GM06990 (cell line): ENCODE measurements at regions not wholly inside any gene's neighbourhood (a gene's known extent, or its start where the extent isn't known, plus 50 kb on each side); places are given as distances from the start of the nearest gene placed in this dataset.

Source experiments
- DNase-seq: peaks from one replicate; pipeline ENCODE4 v3.0.0-alpha.2; 2011; ENCODE audit not compliant: insufficient read length; ENCODE audit errors: extremely low read depth
- H3K27me3 ChIP-seq: replicated peaks from 2 replicates; pipeline ENCODE4 v1.6.0; 2011; ENCODE audit warnings: low read length; ENCODE audit not compliant: control insufficient read depth, insufficient read depth
- H3K36me3 ChIP-seq: 2 replicates; pipeline ENCODE4 v1.5.1; 2011; ENCODE audit warnings: low read length; ENCODE audit not compliant: control insufficient read depth, insufficient read depth
- H3K4me3 ChIP-seq: replicated peaks from 2 replicates; pipeline ENCODE4 v1.5.1; 2011; ENCODE audit warnings: low read depth, mild to moderate bottlenecking, control low read depth, low read length
- TF ChIP-seq, protein P1 (sequence below): IDR thresholded peaks from 2 replicates; pipeline ENCODE4 v1.5.1; 2011; ENCODE audit warnings: low read length, control low read depth, mild to moderate bottlenecking, inconsistent platforms; ENCODE audit not compliant: insufficient read depth, poor library complexity, severe bottlenecking

DNA sequence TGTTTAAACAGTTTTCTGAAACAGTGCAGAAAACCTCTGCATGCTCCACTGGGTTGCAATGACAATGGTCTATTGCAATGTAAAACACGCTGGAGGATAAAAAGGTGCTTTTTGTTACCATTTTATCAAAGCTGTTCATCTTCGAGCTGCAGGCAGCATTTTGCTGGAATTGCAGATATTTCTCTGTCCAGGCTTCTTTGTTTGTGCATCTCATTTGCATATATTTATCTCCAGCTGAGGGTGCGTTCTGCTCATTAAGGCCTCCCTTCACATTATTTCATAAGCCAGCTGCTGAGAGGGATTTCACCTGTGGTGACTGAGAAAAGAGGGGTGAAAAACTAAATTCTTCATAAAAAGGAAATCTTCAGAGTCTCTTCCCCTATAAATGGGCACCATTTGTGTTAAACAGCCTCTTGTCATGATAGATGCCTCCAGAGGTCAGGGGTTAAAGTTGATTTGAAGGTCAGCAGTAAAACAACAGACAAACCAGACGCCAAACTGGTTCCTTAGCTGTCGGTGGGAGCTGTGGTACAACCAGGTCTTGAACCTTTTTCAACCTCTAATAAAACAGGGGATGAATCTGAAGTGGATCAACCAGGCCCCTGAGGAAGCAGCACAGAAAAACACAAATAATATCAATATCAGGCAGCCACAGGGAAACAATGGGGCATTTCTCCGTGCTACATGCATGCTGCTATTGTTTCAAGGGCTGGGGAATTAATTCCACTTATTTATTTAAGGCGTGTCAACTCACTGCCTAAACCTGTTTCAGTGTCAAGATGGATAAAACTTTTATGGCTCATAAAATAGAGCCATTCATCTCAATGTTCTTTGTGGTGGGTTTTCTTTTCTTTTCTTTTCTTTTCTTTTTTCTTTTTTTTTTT lies 265.1 kb downstream of the MEIS1 start:
- TF ChIP-seq, protein P1, sequence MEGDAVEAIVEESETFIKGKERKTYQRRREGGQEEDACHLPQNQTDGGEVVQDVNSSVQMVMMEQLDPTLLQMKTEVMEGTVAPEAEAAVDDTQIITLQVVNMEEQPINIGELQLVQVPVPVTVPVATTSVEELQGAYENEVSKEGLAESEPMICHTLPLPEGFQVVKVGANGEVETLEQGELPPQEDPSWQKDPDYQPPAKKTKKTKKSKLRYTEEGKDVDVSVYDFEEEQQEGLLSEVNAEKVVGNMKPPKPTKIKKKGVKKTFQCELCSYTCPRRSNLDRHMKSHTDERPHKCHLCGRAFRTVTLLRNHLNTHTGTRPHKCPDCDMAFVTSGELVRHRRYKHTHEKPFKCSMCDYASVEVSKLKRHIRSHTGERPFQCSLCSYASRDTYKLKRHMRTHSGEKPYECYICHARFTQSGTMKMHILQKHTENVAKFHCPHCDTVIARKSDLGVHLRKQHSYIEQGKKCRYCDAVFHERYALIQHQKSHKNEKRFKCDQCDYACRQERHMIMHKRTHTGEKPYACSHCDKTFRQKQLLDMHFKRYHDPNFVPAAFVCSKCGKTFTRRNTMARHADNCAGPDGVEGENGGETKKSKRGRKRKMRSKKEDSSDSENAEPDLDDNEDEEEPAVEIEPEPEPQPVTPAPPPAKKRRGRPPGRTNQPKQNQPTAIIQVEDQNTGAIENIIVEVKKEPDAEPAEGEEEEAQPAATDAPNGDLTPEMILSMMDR = no peak

GRCh38 chr2:66700677-66701066 lies 265.7 kb downstream of the MEIS1 start:
- no peak overlapping the region for H3K4me3 ChIP-seq
- TF ChIP-seq, protein P1 = no peak
- no peaks in the 10 kb centered on the region for H3K27me3 ChIP-seq
- no peaks in the 10 kb centered on the region for H3K36me3 ChIP-seq
- no peak for DNase-seq

More for the DNA sequence above, 265.1 kb downstream of the MEIS1 start:
- H3K27me3 ChIP-seq = no peaks in the 10 kb centered on the region
- no peak overlapping the region for H3K4me3 ChIP-seq
- no peaks in the 10 kb centered on the region for H3K36me3 ChIP-seq
- no peak for DNase-seq

GRCh38 chr2:66701251-66701650 lies 266.3 kb downstream of the MEIS1 start:
- H3K27me3 ChIP-seq = no peaks in the 10 kb centered on the region
- no peak overlapping the region for H3K4me3 ChIP-seq
- TF ChIP-seq, protein P1 = no peak
- DNase-seq = no peak
- no peaks in the 10 kb centered on the region for H3K36me3 ChIP-seq

DNA sequence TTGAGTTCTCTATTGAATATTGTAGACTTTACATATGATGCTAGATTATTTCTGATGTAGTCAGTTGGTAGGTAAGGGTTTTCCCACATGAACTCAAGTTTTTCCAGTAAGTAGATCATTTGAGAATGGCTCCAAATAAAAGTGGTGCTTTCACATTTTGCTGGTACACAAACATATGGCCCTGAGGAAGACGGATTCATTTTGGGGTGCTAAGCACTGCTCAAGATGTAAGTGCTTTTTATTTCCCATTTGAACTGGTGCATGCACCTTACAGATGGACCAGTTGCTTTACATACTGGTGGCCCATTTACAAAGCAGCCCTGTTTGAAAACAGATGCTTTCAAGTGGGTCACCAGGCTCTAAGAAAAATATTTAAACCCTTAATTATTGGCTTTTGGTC lies 266.7 kb downstream of the MEIS1 start:
- TF ChIP-seq, protein P1 = no peak
- no peaks in the 10 kb centered on the region for H3K36me3 ChIP-seq
- H3K27me3 ChIP-seq = no peaks in the 10 kb centered on the region
- H3K4me3 ChIP-seq = no peak overlapping the region
- no peak for DNase-seq

DNA sequence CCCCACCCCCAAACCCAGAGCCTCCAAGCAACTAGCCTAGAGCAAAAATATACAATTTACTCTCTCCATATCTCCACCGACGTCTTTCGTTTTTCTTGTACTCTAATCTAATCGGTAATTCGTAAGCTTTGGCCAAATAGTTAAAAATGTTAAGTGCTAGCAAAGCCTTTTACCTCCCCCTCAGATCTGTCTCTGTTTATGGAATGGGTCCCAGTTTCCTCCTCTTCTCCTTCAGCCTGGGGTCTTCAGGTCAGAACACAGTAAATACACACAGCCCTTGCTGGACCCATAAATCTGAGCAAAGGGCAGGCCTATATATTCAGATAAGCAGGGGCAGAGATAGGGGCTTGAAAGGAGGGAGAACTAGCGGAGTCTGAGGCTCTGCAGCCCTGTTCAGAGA lies 267.4 kb downstream of the MEIS1 start:
- H3K4me3 ChIP-seq = no peak overlapping the region
- no peaks in the 10 kb centered on the region for H3K36me3 ChIP-seq
- TF ChIP-seq, protein P1 = no peak
- no peaks in the 10 kb centered on the region for H3K27me3 ChIP-seq
- DNase-seq = no peak

DNA sequence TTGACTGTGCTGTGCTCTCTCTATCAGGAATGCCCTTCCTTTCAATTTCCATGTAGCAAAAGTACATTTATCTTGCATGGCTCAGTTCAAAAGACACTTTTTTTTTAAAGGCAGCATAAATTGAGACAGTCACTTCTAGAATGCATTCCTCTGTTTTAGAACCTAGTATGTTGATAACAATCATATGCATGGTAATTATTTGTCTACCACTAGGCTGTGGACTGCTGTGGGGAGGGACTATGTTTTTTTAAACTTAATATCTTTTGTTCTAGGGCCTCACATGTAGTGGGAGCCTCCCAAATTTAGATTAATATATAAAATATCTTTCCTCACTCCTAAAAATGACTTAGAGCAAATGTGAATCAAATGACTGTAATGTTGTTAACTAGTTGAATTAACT lies 269.9 kb downstream of the MEIS1 start:
- no peak for DNase-seq
- TF ChIP-seq, protein P1 = no peak
- Histone ChIP-seq H3K36me3 (no peaks in the 10 kb centered on the region), H3K27me3 (no peaks in the 10 kb centered on the region), H3K4me3 (no peak overlapping the region)
